ENCODE measurements at regions not wholly inside any gene's neighbourhood (a gene's known extent, or its start where the extent isn't known, plus 50 kb on each side); places are given as distances from the start of the nearest gene placed in this dataset.

DNA sequence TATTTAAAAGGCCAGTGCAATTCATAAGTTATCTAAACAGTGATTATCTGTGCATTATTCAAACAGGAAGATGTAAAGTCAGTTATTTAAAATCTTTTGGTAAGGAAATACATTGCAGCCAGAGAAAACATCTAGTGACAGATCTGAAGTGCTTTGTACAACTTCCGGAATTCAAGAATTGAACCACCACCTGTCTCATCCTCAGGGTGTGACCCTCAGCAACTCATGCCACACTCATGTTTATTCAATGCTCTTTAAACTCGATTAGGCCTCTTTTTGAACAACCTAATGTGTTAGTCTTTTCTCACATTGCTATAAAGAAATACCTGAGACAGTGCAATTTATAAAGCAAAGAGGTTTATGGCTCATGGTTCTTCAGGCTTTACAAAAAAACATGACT is 62.6 kb upstream of the GGTLC1 start:
- no peak overlapping the region for H3K27ac ChIP-seq (ENCODE audit: low read depth, low read length)
- H3K27me3 ChIP-seq (ENCODE audit: control insufficient read depth in 5 of 5, insufficient read depth in 4 of 5, low read length in 5 of 5) = peaks cover 0 to 17% (median 10%) of the 10 kb centered on the region in 5 donors
- no peaks in the 10 kb centered on the region for H3K36me3 ChIP-seq (ENCODE audit: control insufficient read depth in 5 of 5, insufficient read depth in 5 of 5, low read length in 5 of 5)
- H3K9me3 ChIP-seq (ENCODE audit: control insufficient read depth in 5 of 5, low read length in 5 of 5) = peaks cover 0 to 2% (median 0%) of the 10 kb centered on the region in 5 donors
- H3K9ac ChIP-seq (ENCODE audit: low read length in 5 of 5) = no peak overlapping the region
- H3K4me3 ChIP-seq (ENCODE audit: low read depth in 1 of 5, low read length in 5 of 5) = no peak overlapping the region
- peaks cover 0 to 5% (median 0%) of the 10 kb centered on the region in 5 donors for H3K4me1 ChIP-seq (ENCODE audit: control insufficient read depth in 5 of 5, insufficient read depth in 5 of 5, low read length in 5 of 5)

DNA sequence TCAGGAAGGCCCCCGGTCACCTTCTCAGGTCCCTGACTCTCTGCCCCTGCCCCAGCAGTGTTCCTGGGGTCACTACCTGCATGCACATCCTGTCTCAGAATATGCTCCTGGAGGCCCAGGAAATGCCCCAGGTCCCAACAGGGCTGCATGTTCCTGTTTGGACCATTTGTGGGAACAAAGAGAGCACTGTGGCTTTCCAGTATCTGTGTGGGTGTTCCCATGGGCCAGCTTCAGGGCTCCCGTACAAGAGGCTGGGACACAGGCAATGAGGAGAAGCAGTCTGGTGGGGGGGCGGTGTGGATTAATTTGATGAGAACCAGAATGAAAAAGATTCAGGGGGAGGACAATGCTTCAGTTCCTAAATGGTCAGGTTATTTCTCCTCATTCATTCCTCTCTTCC is 61.5 kb upstream of the GGTLC1 start:
- no peak overlapping the region for H3K4me3 ChIP-seq (ENCODE audit: low read depth in 1 of 5, low read length in 5 of 5)
- H3K36me3 ChIP-seq (ENCODE audit: control insufficient read depth in 5 of 5, insufficient read depth in 5 of 5, low read length in 5 of 5) = no peaks in the 10 kb centered on the region
- H3K4me1 ChIP-seq (ENCODE audit: control insufficient read depth in 5 of 5, insufficient read depth in 5 of 5, low read length in 5 of 5) = peaks cover 0 to 5% (median 0%) of the 10 kb centered on the region in 5 donors
- H3K27ac ChIP-seq (ENCODE audit: low read depth, low read length) = no peak overlapping the region
- peaks cover 0 to 17% (median 10%) of the 10 kb centered on the region in 5 donors for H3K27me3 ChIP-seq (ENCODE audit: control insufficient read depth in 5 of 5, insufficient read depth in 4 of 5, low read length in 5 of 5)
- no peak overlapping the region for H3K9ac ChIP-seq (ENCODE audit: low read length in 5 of 5)
- H3K9me3 ChIP-seq (ENCODE audit: control insufficient read depth in 5 of 5, low read length in 5 of 5) = peaks cover 0 to 2% (median 0%) of the 10 kb centered on the region in 5 donors

DNA sequence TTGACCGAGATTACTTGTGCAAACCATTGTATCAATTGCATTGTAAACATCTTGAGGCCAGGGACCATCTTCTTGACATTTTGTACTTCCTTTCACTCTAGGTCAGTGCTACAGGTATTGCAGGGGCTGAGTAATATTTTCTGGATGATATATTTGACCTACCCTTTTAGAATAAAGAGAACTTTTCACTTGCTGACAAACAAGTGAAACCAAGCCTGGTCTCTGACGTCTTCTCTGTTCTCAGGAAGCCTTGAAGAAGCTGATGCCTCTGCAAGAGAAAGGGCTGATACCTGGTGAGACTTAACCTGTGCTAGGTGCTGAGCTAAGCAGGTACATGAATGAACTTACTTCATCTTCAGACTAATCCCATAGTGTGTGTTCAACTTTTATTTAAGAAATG is 60.5 kb upstream of the GGTLC1 start:
- Histone ChIP-seq H3K9me3 (ENCODE audit: control insufficient read depth in 5 of 5, low read length in 5 of 5) (peaks cover 0 to 2% (median 0%) of the 10 kb centered on the region in 5 donors), H3K4me1 (ENCODE audit: control insufficient read depth in 5 of 5, insufficient read depth in 5 of 5, low read length in 5 of 5) (peaks cover 0 to 5% (median 0%) of the 10 kb centered on the region in 5 donors), H3K27me3 (ENCODE audit: control insufficient read depth in 5 of 5, insufficient read depth in 4 of 5, low read length in 5 of 5) (peaks cover 0 to 17% (median 8%) of the 10 kb centered on the region in 5 donors), H3K9ac (ENCODE audit: low read length in 5 of 5) (no peak overlapping the region), H3K4me3 (ENCODE audit: low read depth in 1 of 5, low read length in 5 of 5) (no peak overlapping the region), H3K36me3 (ENCODE audit: control insufficient read depth in 5 of 5, insufficient read depth in 5 of 5, low read length in 5 of 5) (no peaks in the 10 kb centered on the region), H3K27ac (ENCODE audit: low read depth, low read length) (no peak overlapping the region)

DNA sequence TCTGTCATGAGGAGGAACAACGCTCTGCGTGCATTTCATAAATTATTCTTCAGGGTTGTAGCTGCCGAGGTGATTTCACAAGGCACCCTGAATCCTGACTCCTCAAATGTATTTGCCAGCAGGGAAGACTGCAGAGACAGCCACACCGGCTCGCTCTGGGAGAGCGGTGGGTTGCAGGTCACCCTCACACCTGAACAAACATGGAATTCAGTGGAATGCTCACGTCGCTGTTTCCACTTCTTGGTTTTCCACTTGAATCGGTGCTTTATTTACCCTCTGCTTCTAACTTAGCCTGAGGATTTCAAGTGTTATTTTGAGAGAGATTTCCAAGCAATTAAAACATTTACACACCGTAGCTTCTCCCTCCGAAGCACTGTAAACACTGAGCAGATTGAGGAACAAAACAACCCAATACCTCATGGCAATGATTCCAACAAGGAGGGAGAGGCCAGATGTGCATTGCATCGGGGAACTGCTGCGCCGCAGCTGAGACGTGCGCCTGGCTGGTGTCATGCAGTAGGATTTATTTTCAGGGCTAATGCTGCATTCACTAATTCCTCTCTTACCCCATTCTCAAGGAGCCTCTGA is 59.5 kb upstream of the GGTLC1 start:
- H3K4me3 ChIP-seq (ENCODE audit: low read depth in 1 of 5, low read length in 5 of 5) = no peak overlapping the region
- H3K36me3 ChIP-seq (ENCODE audit: control insufficient read depth in 5 of 5, insufficient read depth in 5 of 5, low read length in 5 of 5) = no peaks in the 10 kb centered on the region
- no peak overlapping the region for H3K9ac ChIP-seq (ENCODE audit: low read length in 5 of 5)
- peaks cover 0 to 2% (median 0%) of the 10 kb centered on the region in 5 donors for H3K9me3 ChIP-seq (ENCODE audit: control insufficient read depth in 5 of 5, low read length in 5 of 5)
- H3K27me3 ChIP-seq (ENCODE audit: control insufficient read depth in 5 of 5, insufficient read depth in 4 of 5, low read length in 5 of 5) = peaks cover 0 to 19% (median 8%) of the 10 kb centered on the region in 5 donors
- no peak overlapping the region for H3K27ac ChIP-seq (ENCODE audit: low read depth, low read length)
- peaks cover 0 to 5% (median 0%) of the 10 kb centered on the region in 5 donors for H3K4me1 ChIP-seq (ENCODE audit: control insufficient read depth in 5 of 5, insufficient read depth in 5 of 5, low read length in 5 of 5)

DNA sequence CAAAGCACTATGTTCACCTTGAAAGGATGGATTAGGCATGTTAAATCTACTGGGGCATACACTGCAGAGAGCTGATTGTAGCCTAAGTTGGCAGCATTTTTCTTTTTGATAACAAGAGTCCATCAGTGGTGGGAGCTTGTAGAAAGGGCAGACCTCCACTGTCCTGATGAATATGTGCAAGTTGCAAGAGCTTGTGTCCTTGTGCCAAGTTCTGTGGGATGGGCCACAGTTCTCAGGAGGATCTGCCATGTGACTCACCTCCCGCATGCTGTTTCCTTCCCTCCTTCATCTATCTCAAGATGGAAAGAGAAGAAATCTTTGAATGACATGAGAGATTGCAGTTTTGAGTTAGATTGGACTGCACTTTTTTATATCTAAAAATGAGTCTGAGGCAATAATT is 58.3 kb upstream of the GGTLC1 start:
- H3K4me1 ChIP-seq (ENCODE audit: control insufficient read depth in 5 of 5, insufficient read depth in 5 of 5, low read length in 5 of 5) = peaks cover 0 to 5% (median 0%) of the 10 kb centered on the region in 5 donors
- no peaks in the 10 kb centered on the region for H3K36me3 ChIP-seq (ENCODE audit: control insufficient read depth in 5 of 5, insufficient read depth in 5 of 5, low read length in 5 of 5)
- H3K27me3 ChIP-seq (ENCODE audit: control insufficient read depth in 5 of 5, insufficient read depth in 4 of 5, low read length in 5 of 5) = peaks cover 0 to 13% (median 3%) of the 10 kb centered on the region in 5 donors
- H3K9ac ChIP-seq (ENCODE audit: low read length in 5 of 5) = no peak overlapping the region
- H3K27ac ChIP-seq (ENCODE audit: low read depth, low read length) = no peak overlapping the region
- H3K4me3 ChIP-seq (ENCODE audit: low read depth in 1 of 5, low read length in 5 of 5) = no peak overlapping the region
- H3K9me3 ChIP-seq (ENCODE audit: control insufficient read depth in 5 of 5, low read length in 5 of 5) = peaks cover 0 to 2% (median 0%) of the 10 kb centered on the region in 5 donors

DNA sequence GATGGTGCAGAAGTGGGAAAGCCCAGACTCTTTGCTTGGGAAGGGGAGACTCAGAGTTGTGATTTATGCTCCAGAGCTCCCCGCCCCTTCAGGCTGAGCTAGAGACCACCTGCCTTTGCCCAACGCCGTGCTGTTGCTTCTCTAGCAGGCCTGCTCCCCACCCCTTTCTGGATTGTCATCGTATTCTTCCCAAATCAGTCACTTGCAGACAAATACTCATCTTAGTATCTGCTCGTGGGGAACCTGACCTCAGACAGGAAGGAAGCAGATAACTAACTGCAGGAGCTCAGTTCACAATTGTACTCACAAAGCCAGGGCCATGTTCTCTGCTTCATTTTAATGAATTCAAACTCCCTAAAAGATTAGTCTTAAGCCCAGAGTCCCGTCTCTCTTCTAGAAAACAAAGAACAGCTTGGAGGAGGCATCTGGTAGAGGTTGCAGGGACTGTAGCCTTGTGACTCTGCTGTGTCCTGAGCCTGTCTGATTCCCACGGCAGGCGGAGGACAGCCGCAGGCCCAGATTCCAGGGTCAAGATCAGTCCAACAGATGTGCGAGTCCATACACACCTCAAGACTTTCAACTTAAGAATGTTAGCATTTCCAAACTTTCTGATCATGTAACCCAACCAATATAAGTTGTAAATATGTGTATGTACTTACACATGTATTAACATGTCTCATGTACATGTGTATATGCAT is 57.2 kb upstream of the GGTLC1 start:
- Histone ChIP-seq H3K9me3 (ENCODE audit: control insufficient read depth in 5 of 5, low read length in 5 of 5) (no peaks in the 10 kb centered on the region), H3K27me3 (ENCODE audit: control insufficient read depth in 5 of 5, insufficient read depth in 4 of 5, low read length in 5 of 5) (peaks cover 0 to 13% (median 3%) of the 10 kb centered on the region in 5 donors), H3K27ac (ENCODE audit: low read depth, low read length) (no peak overlapping the region), H3K9ac (ENCODE audit: low read length in 5 of 5) (no peak overlapping the region), H3K4me1 (ENCODE audit: control insufficient read depth in 5 of 5, insufficient read depth in 5 of 5, low read length in 5 of 5) (no peaks in the 10 kb centered on the region), H3K36me3 (ENCODE audit: control insufficient read depth in 5 of 5, insufficient read depth in 5 of 5, low read length in 5 of 5) (no peaks in the 10 kb centered on the region), H3K4me3 (ENCODE audit: low read depth in 1 of 5, low read length in 5 of 5) (no peak overlapping the region)

DNA sequence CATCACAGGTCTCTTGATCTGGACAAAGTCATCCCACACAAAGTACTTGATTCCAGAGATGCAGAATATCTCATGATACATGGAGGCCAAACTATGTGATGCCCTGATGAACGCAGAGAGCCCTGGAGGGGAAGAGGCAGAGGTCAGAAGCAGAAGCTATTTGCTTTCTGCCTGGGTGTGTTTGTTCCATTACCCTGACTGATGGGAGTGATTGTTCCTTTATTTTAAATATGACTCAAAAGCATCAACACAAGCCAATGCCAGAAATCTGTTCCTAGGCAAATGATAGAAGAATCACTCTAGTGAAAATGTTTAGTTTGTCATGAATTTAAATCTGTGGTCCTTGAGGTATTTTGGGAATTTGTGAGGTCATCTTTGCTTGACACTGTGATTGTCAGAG is 54.7 kb upstream of the GGTLC1 start:
- H3K27me3 ChIP-seq (ENCODE audit: control insufficient read depth in 5 of 5, insufficient read depth in 4 of 5, low read length in 5 of 5) = peaks cover 0 to 4% (median 0%) of the 10 kb centered on the region in 5 donors
- H3K9me3 ChIP-seq (ENCODE audit: control insufficient read depth in 5 of 5, low read length in 5 of 5) = no peaks in the 10 kb centered on the region
- no peaks in the 10 kb centered on the region for H3K36me3 ChIP-seq (ENCODE audit: control insufficient read depth in 5 of 5, insufficient read depth in 5 of 5, low read length in 5 of 5)
- no peak overlapping the region for H3K27ac ChIP-seq (ENCODE audit: low read depth, low read length)
- H3K4me1 ChIP-seq (ENCODE audit: control insufficient read depth in 5 of 5, insufficient read depth in 5 of 5, low read length in 5 of 5) = no peaks in the 10 kb centered on the region
- H3K9ac ChIP-seq (ENCODE audit: low read length in 5 of 5) = no peak overlapping the region
- no peak overlapping the region for H3K4me3 ChIP-seq (ENCODE audit: low read depth in 1 of 5, low read length in 5 of 5)

DNA sequence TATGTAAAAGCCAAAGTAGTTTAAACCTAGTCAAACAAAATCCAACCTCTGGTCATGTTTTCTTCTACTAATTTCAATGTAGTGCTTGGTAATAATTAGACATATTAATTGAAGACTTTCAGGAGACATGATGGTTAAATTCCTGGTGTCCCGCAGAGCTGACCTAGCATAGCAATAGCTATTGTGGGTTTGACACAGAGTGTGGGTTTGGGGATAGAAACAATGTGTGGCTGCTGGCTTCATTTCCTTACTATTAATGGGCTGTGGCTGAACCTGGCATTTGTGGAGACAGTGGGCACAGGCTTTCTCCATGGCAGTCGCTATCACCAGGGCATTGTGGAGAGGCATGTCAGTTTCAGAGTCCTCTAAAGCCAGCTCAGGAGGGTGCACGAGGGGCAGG is 54.1 kb upstream of the GGTLC1 start:
- Histone ChIP-seq H3K27me3 (ENCODE audit: control insufficient read depth in 5 of 5, insufficient read depth in 4 of 5, low read length in 5 of 5) (peaks cover 0 to 2% (median 0%) of the 10 kb centered on the region in 5 donors), H3K4me3 (ENCODE audit: low read depth in 1 of 5, low read length in 5 of 5) (no peak overlapping the region), H3K9me3 (ENCODE audit: control insufficient read depth in 5 of 5, low read length in 5 of 5) (no peaks in the 10 kb centered on the region), H3K4me1 (ENCODE audit: control insufficient read depth in 5 of 5, insufficient read depth in 5 of 5, low read length in 5 of 5) (no peaks in the 10 kb centered on the region), H3K9ac (ENCODE audit: low read length in 5 of 5) (no peak overlapping the region), H3K27ac (ENCODE audit: low read depth, low read length) (no peak overlapping the region), H3K36me3 (ENCODE audit: control insufficient read depth in 5 of 5, insufficient read depth in 5 of 5, low read length in 5 of 5) (no peaks in the 10 kb centered on the region)

DNA sequence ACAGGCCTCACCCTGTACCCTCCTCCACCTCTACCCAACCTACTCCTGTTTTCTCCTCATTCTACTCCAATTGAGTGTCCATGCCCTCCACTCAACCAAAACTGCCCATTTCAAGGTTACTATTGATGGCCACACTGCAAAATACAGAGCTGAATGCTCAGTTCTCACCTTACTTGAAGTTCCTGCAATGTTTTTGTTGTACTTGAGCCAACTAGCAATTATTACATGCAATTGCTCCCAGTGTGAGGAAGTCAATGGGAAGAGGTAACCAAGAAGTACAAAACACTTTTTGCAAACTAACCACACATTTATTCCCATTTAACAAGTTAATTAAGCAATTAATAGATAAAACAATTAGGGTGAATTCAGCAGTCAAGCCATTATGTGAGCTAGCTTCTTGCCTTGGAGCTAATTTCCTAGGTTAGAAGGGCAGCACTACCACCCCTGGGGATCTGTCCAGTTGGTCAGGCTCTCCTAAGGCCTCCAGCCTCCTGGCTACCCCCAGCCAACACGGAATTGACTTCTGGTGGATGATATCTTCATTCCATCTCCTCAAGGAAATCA is 52.4 kb upstream of the GGTLC1 start:
- Histone ChIP-seq H3K4me3 (ENCODE audit: low read depth in 1 of 5, low read length in 5 of 5) (no peak overlapping the region), H3K4me1 (ENCODE audit: control insufficient read depth in 5 of 5, insufficient read depth in 5 of 5, low read length in 5 of 5) (no peaks in the 10 kb centered on the region), H3K27ac (ENCODE audit: low read depth, low read length) (no peak overlapping the region), H3K9ac (ENCODE audit: low read length in 5 of 5) (no peak overlapping the region), H3K9me3 (ENCODE audit: control insufficient read depth in 5 of 5, low read length in 5 of 5) (no peaks in the 10 kb centered on the region), H3K27me3 (ENCODE audit: control insufficient read depth in 5 of 5, insufficient read depth in 4 of 5, low read length in 5 of 5) (peaks cover 0 to 2% (median 0%) of the 10 kb centered on the region in 5 donors), H3K36me3 (ENCODE audit: control insufficient read depth in 5 of 5, insufficient read depth in 5 of 5, low read length in 5 of 5) (no peaks in the 10 kb centered on the region)

DNA sequence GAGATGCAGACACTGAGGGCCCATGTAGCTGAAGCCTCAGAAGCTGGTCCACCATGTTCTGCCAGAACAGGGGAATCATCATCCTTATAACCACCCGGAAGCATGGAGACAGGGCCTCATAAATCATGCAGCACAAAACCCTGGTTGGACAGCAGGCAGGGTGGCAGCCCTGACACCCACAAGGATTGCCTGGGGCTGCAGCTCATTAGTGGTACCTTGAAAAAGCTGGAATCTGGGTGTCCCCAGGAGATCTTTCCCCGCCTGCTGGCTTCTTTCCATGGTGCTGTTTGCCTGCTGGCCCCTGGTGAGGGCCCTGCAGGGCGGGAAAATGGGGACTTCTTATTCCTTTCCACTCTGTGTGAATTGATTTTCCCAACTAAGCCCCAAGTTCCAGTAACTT is 50.6 kb upstream of the GGTLC1 start:
- H3K9me3 ChIP-seq (ENCODE audit: control insufficient read depth in 5 of 5, low read length in 5 of 5) = no peaks in the 10 kb centered on the region
- no peaks in the 10 kb centered on the region for H3K36me3 ChIP-seq (ENCODE audit: control insufficient read depth in 5 of 5, insufficient read depth in 5 of 5, low read length in 5 of 5)
- no peak overlapping the region for H3K27ac ChIP-seq (ENCODE audit: low read depth, low read length)
- no peak overlapping the region for H3K4me3 ChIP-seq (ENCODE audit: low read depth in 1 of 5, low read length in 5 of 5)
- no peaks in the 10 kb centered on the region for H3K4me1 ChIP-seq (ENCODE audit: control insufficient read depth in 5 of 5, insufficient read depth in 5 of 5, low read length in 5 of 5)
- peaks cover 0 to 2% (median 0%) of the 10 kb centered on the region in 5 donors for H3K27me3 ChIP-seq (ENCODE audit: control insufficient read depth in 5 of 5, insufficient read depth in 4 of 5, low read length in 5 of 5)
- no peak overlapping the region for H3K9ac ChIP-seq (ENCODE audit: low read length in 5 of 5)
